HCT116 (cell line): ENCODE measurements at regions not wholly inside any gene's neighbourhood (a gene's known extent, or its start where the extent isn't known, plus 50 kb on each side); places are given as distances from the start of the nearest gene placed in this dataset.

ENCODE experiments used
- CTCF ChIP-seq, 3 experiments: fragments of 200-600 bp in 1 of 3; sonication (generic) in 1 of 3; IDR thresholded peaks in 2 of 3; conservative IDR thresholded peaks in 1 of 3; 2 replicates each; pipeline ENCODE4 v1.5.1; 2012 to 2017; ENCODE audit warnings: low read depth in 2 of 3, low read length in 2 of 3, antibody characterized with exemption in 1 of 3, borderline replicate concordance in 1 of 3, control low read depth in 1 of 3, mild to moderate bottlenecking in 1 of 3, mixed read lengths in 1 of 3, mixed run types in 1 of 3, moderate library complexity in 1 of 3; ENCODE audit not compliant: insufficient read depth in 1 of 3
- EZH2 ChIP-seq: fragments of 200-600 bp; sonication (generic); IDR thresholded peaks from 2 replicates; pipeline ENCODE4 v1.6.1; 2017; ENCODE audit warnings: antibody characterized with exemption, mixed run types
- FOSL1 ChIP-seq: IDR thresholded peaks from 2 replicates; pipeline ENCODE4 v1.6.1; 2012; ENCODE audit warnings: low read depth
- MAX ChIP-seq: IDR thresholded peaks from 2 replicates; pipeline ENCODE4 v1.6.1; 2012
- POLR2AphosphoS5 ChIP-seq: IDR thresholded peaks from 2 replicates; pipeline ENCODE4 v1.6.1; 2011; ENCODE audit warnings: mild to moderate bottlenecking, low read depth, low read length, moderate library complexity
- SIN3A ChIP-seq: IDR thresholded peaks from 2 replicates; pipeline ENCODE4 v1.6.1; 2012; ENCODE audit warnings: low read depth
- ZFX ChIP-seq: fragments of 450-650 bp; IDR thresholded peaks from 2 replicates; pipeline ENCODE4 v1.6.1; 2017

GRCh38 chr5:57833489-57833888 lies 350.9 kb upstream of the ACTBL2 start:
- no peak for TF ChIP-seq MAX
- no peak for TF ChIP-seq CTCF (IDR thresholded peaks at IDR 0.05 in 2 of 3, conservative IDR thresholded peaks at IDR 0.05 in 1 of 3; ENCODE audit: borderline replicate concordance in 1 of 3, insufficient read depth in 1 of 3, low read depth in 2 of 3, low read length in 2 of 3)
- TF ChIP-seq EZH2, result no peak
- TF ChIP-seq FOSL1, result no peak
- no peak for TF ChIP-seq ZFX
- TF ChIP-seq POLR2AphosphoS5, result no peak
- no peak for TF ChIP-seq SIN3A
